H9 (cell line): ENCODE measurements at regions not wholly inside any gene's neighbourhood (a gene's known extent, or its start where the extent isn't known, plus 50 kb on each side); places are given as distances from the start of the nearest gene placed in this dataset.

Experiments
- DNase-seq: peaks from one replicate; pipeline ENCODE4 v3.0.0-alpha.2; 2017
- H2AFZ ChIP-seq: one replicate; pipeline ENCODE4 v1.6.1; 2013; ENCODE audit warnings: mild to moderate bottlenecking, low read length, control low read depth, moderate library complexity
- H2AK5ac ChIP-seq: 2 replicates; pipeline ENCODE4 v1.6.1; 2013; ENCODE audit warnings: low read length, control low read depth, mixed read lengths; ENCODE audit not compliant: insufficient read length
- H2BK120ac ChIP-seq: one replicate; pipeline ENCODE4 v1.6.1; 2013; ENCODE audit warnings: low read depth, mild to moderate bottlenecking, low read length, control low read depth, inconsistent platforms; ENCODE audit not compliant: poor library complexity, severe bottlenecking
- H2BK12ac ChIP-seq: 2 replicates; pipeline ENCODE4 v1.6.1; 2013; ENCODE audit warnings: low read length, control low read depth, mixed read lengths, low read depth; ENCODE audit not compliant: insufficient read length
- H2BK15ac ChIP-seq: 2 replicates; pipeline ENCODE4 v1.6.1; 2013; ENCODE audit warnings: low read depth, low read length, control low read depth
- H2BK20ac ChIP-seq: one replicate; pipeline ENCODE4 v1.6.1; 2013; ENCODE audit warnings: low read depth, mild to moderate bottlenecking, low read length, control low read depth, inconsistent platforms; ENCODE audit not compliant: poor library complexity, severe bottlenecking
- H2BK5ac ChIP-seq: 2 replicates; pipeline ENCODE4 v1.6.1; 2013; ENCODE audit warnings: low read length, control low read depth, mixed read lengths; ENCODE audit not compliant: insufficient read length
- H3K14ac ChIP-seq: 2 replicates; pipeline ENCODE4 v1.6.1; 2013; ENCODE audit warnings: low read length, control low read depth; ENCODE audit not compliant: insufficient read depth
- H3K18ac ChIP-seq: 2 replicates; pipeline ENCODE4 v1.6.1; 2013; ENCODE audit warnings: low read depth, mild to moderate bottlenecking, mixed read lengths, low read length, control low read depth; ENCODE audit not compliant: insufficient read length
- H3K23ac ChIP-seq: 2 replicates; pipeline ENCODE4 v1.6.1; 2013; ENCODE audit warnings: low read length, control low read depth, mixed read lengths, low read depth; ENCODE audit not compliant: insufficient read length
- H3K23me2 ChIP-seq: 2 replicates; pipeline ENCODE4 v1.6.1; 2013; ENCODE audit warnings: low read depth, mild to moderate bottlenecking, mixed read lengths, low read length, control low read depth; ENCODE audit not compliant: insufficient read length, poor library complexity, severe bottlenecking
- H3K27ac ChIP-seq: 2 replicates; pipeline ENCODE4 v1.5.1; 2013; ENCODE audit warnings: low read length, control low read depth, mixed read lengths, low read depth; ENCODE audit not compliant: insufficient read length
- H3K27me3 ChIP-seq: 2 replicates; pipeline ENCODE4 v1.6.1; 2013; ENCODE audit warnings: low read length, control low read depth, inconsistent platforms; ENCODE audit not compliant: insufficient read depth
- H3K4ac ChIP-seq: 2 replicates; pipeline ENCODE4 v1.6.1; 2013; ENCODE audit warnings: low read depth, mild to moderate bottlenecking, control low read depth, inconsistent platforms, low read length, moderate library complexity
- H3K4me1 ChIP-seq: 2 replicates; pipeline ENCODE4 v1.6.1; 2013; ENCODE audit warnings: low read length, control low read depth, inconsistent platforms; ENCODE audit not compliant: insufficient read depth
- H3K4me2 ChIP-seq: 2 replicates; pipeline ENCODE4 v1.6.1; 2013; ENCODE audit warnings: low read length, control low read depth, mixed read lengths; ENCODE audit not compliant: insufficient read length, insufficient read depth
- H3K56ac ChIP-seq: 2 replicates; pipeline ENCODE4 v1.6.1; 2013; ENCODE audit warnings: low read depth, mild to moderate bottlenecking, mixed read lengths, low read length, control low read depth; ENCODE audit not compliant: insufficient read length
- H3K79me1 ChIP-seq: 2 replicates; pipeline ENCODE4 v1.6.1; 2013; ENCODE audit warnings: low read depth, mild to moderate bottlenecking, moderate library complexity, low read length, control low read depth, inconsistent platforms; ENCODE audit not compliant: insufficient read depth, poor library complexity, severe bottlenecking
- H3K79me2 ChIP-seq: 2 replicates; pipeline ENCODE4 v1.6.1; 2013; ENCODE audit warnings: low read length, control low read depth, inconsistent platforms; ENCODE audit not compliant: insufficient read depth
- H3K9ac ChIP-seq: 2 replicates; pipeline ENCODE4 v1.6.1; 2013; ENCODE audit warnings: low read length, control low read depth, mixed read lengths; ENCODE audit not compliant: insufficient read length; ENCODE audit errors: extremely low read depth
- H3K9me3 ChIP-seq: one replicate; pipeline ENCODE4 v1.6.1; 2013; ENCODE audit warnings: low read depth, low read length, inconsistent platforms; ENCODE audit not compliant: control insufficient read depth
- H3T11ph ChIP-seq: one replicate; pipeline ENCODE4 v1.6.1; 2013; ENCODE audit warnings: mild to moderate bottlenecking, low read length, control low read depth, inconsistent platforms
- H4K20me1 ChIP-seq: one replicate; pipeline ENCODE4 v1.6.1; 2013; ENCODE audit not compliant: control insufficient read depth, insufficient read length, insufficient read depth
- H4K5ac ChIP-seq: 2 replicates; pipeline ENCODE4 v1.6.1; 2013; ENCODE audit warnings: low read depth, mild to moderate bottlenecking, mixed read lengths, low read length, control low read depth; ENCODE audit not compliant: insufficient read length
- H4K8ac ChIP-seq: replicated peaks from 2 replicates; pipeline ENCODE4 v1.6.1; 2013; ENCODE audit warnings: low read length, control low read depth, mixed read lengths, low read depth; ENCODE audit not compliant: insufficient read length
- H4K91ac ChIP-seq: 2 replicates; pipeline ENCODE4 v1.6.1; 2013; ENCODE audit warnings: low read depth, mild to moderate bottlenecking, moderate library complexity, mixed read lengths, low read length, control low read depth; ENCODE audit not compliant: insufficient read length
- H3K27ac Mint-ChIP-seq, 3 experiments: 2 replicates in 2 of 3; 3 replicates in 1 of 3; pipeline ENCODE4 v1.8.0; 2020 to 2021; ENCODE audit warnings: mixed read lengths in 3 of 3, mild to moderate bottlenecking in 1 of 3, moderate library complexity in 1 of 3
- H3K27me3 Mint-ChIP-seq: 2 replicates; pipeline ENCODE4 v1.8.0; 2021; ENCODE audit warnings: low read depth, mild to moderate bottlenecking, moderate library complexity, mixed read lengths
- H3K36me3 Mint-ChIP-seq, 3 experiments: 2 replicates in 2 of 3; 3 replicates in 1 of 3; pipeline ENCODE4 v1.8.0; 2020 to 2021; ENCODE audit warnings: low read depth in 3 of 3, mixed read lengths in 3 of 3; ENCODE audit not compliant: insufficient read depth in 1 of 3
- H3K4me1 Mint-ChIP-seq, 2 experiments: 2 replicates each; pipeline ENCODE4 v1.8.0; 2020; ENCODE audit warnings: mixed read lengths in 2 of 2
- H3K4me3 Mint-ChIP-seq, 2 experiments: 2 replicates in 1 of 2; 3 replicates in 1 of 2; pipeline ENCODE4 v1.8.0; 2020 to 2021; ENCODE audit warnings: mild to moderate bottlenecking in 2 of 2, mixed read lengths in 2 of 2, moderate library complexity in 1 of 2
- H3K9me3 Mint-ChIP-seq, 2 experiments: 2 replicates in 1 of 2; 3 replicates in 1 of 2; pipeline ENCODE4 v1.8.0; 2020; ENCODE audit warnings: mild to moderate bottlenecking in 2 of 2, mixed read lengths in 2 of 2, moderate library complexity in 1 of 2
- CTCF ChIP-seq: fragments of 200-600 bp; sonication (generic); conservative IDR thresholded peaks from 3 replicates; pipeline ENCODE4 v1.8.0; 2021; ENCODE audit warnings: antibody characterized with exemption, mild to moderate bottlenecking

GRCh38 chr14:51308866-51309265, 68.8 kb downstream of the TMX1 start:
- Histone ChIP-seq H4K8ac (no peak overlapping the region), H2BK20ac (no peak overlapping the region), H3K27me3 (no peaks in the 10 kb centered on the region), H3K4me1 (peaks cover 2% of the 10 kb centered on the region; the same call in 1 of the 2 replicates), H4K91ac (no peak overlapping the region), H3K9me3 (no peaks in the 10 kb centered on the region), H2BK15ac (no peak overlapping the region), H3K9ac (no peak overlapping the region), H3T11ph (no peak overlapping the region), H3K4ac (no peak overlapping the region), H2BK5ac (no peak overlapping the region), H2AK5ac (no peak overlapping the region), H3K18ac (no peak overlapping the region), H4K5ac (no peak overlapping the region), H3K56ac (no peak overlapping the region), H3K27ac (no peak overlapping the region), H3K14ac (no peak overlapping the region), H3K79me2 (no peaks in the 10 kb centered on the region), H3K23ac (no peak overlapping the region), H2BK12ac (no peak overlapping the region), H3K79me1 (no peaks in the 10 kb centered on the region), H4K20me1 (no peaks in the 10 kb centered on the region), H2BK120ac (no peak overlapping the region), H3K23me2 (no peaks in the 10 kb centered on the region), H2AFZ (no peak overlapping the region), H3K4me2 (no peak overlapping the region)
- Mint-ChIP-seq H3K4me3 (no peak overlapping the region), H3K36me3 (no peaks in the 10 kb centered on the region), H3K4me1 (peaks cover 11% of the 10 kb centered on the region in 2 experiments), H3K27ac (no peak overlapping the region; a peak in 1 of 7 replicates), H3K27me3 (no peaks in the 10 kb centered on the region; the same call in 1 of the 2 replicates), H3K9me3 (no peaks in the 10 kb centered on the region)
- no peak for TF ChIP-seq CTCF
- DNase-seq, result no peak
